ENCODE measurements at regions not wholly inside any gene's neighbourhood (a gene's known extent, or its start where the extent isn't known, plus 50 kb on each side); places are given as distances from the start of the nearest gene placed in this dataset.

- Histone ChIP-seq H3K4me1 (ENCODE audit: insufficient read depth, low read length, poor library complexity, severe bottlenecking) (no peaks in the 10 kb centered on the region), H3K9me3 (ENCODE audit: low read length) (no peaks in the 10 kb centered on the region), H3K4me2 (ENCODE audit: low read length) (no peak overlapping the region), H3K4me3 (ENCODE audit: low read depth, low read length, poor library complexity, severe bottlenecking) (no peak overlapping the region), H2AFZ (ENCODE audit: low read length) (no peak overlapping the region), H3K79me2 (ENCODE audit: insufficient read depth, low read depth, low read length) (no peaks in the 10 kb centered on the region), H4K20me1 (ENCODE audit: insufficient read depth, low read length) (no peaks in the 10 kb centered on the region), H3K9me2 (ENCODE audit: insufficient read depth, low read length) (no peaks in the 10 kb centered on the region), H3K27ac (ENCODE audit: low read depth, low read length, poor library complexity, severe bottlenecking) (no peak overlapping the region), H3K36me3 (ENCODE audit: insufficient read depth, low read length) (no peaks in the 10 kb centered on the region)
- intact Hi-C loops (cut with micrococcal nuclease; ENCODE audit: unreplicated experiment) = no loop called here
- no TSS peak for BruUV-seq (replicated peaks)
- DNase-seq (ENCODE audit: low spot score) = no peak
- POLR2A ChIA-PET = interaction anchor here (0.6 to 0.7 kb wide), 2 partner anchors 32 to 124 kb away, joined by 4 to 5 read pairs; no protein-coding TSS in a partner anchor
- CTCF ChIA-PET (ENCODE audit: unreplicated experiment) = no interaction called here
- TF ChIP-seq EZH2phosphoT487 (IDR thresholded peaks at IDR 0.05; ENCODE audit: borderline replicate concordance, low read depth, low read length) (no peak), CTCF (conservative IDR thresholded peaks at IDR 0.05; ENCODE audit: low read length) (no peak)
These were observed 218.0 kb downstream of the DUSP6 start for GRCh38 chr12:89134213-89134770.

- no peaks in the 10 kb centered on the region for H3K36me3 ChIP-seq (ENCODE audit: insufficient read depth, low read length)
- H3K79me2 ChIP-seq (ENCODE audit: insufficient read depth, low read depth, low read length) = no peaks in the 10 kb centered on the region
- H2AFZ ChIP-seq (ENCODE audit: low read length) = no peak overlapping the region
- DNase-seq (ENCODE audit: low spot score) = no peak
- ChIA-PET POLR2A (no interaction called here), CTCF (ENCODE audit: unreplicated experiment) (no interaction called here)
- no peaks in the 10 kb centered on the region for H3K9me2 ChIP-seq (ENCODE audit: insufficient read depth, low read length)
- H3K4me1 ChIP-seq (ENCODE audit: insufficient read depth, low read length, poor library complexity, severe bottlenecking) = no peaks in the 10 kb centered on the region
- H3K9me3 ChIP-seq (ENCODE audit: low read length) = no peaks in the 10 kb centered on the region
- no peaks in the 10 kb centered on the region for H4K20me1 ChIP-seq (ENCODE audit: insufficient read depth, low read length)
- TF ChIP-seq EZH2phosphoT487 (IDR thresholded peaks at IDR 0.05; ENCODE audit: borderline replicate concordance, low read depth, low read length) = no peak
- H3K4me3 ChIP-seq (ENCODE audit: low read depth, low read length, poor library complexity, severe bottlenecking) = no peak overlapping the region
- no TSS peak for BruUV-seq (replicated peaks)
- H3K4me2 ChIP-seq (ENCODE audit: low read length) = no peak overlapping the region
- intact Hi-C loops (cut with micrococcal nuclease; ENCODE audit: unreplicated experiment) = no loop called here
- no peak overlapping the region for H3K27ac ChIP-seq (ENCODE audit: low read depth, low read length, poor library complexity, severe bottlenecking)
These were observed 223.0 kb downstream of the DUSP6 start for GRCh38 chr12:89129167-89129870.

- intact Hi-C loops (cut with micrococcal nuclease; ENCODE audit: unreplicated experiment) = no loop called here
- POLR2A ChIA-PET = no interaction called here
- CTCF ChIA-PET (ENCODE audit: unreplicated experiment) = no interaction called here
These were observed 225.6 kb downstream of the DUSP6 start for GRCh38 chr12:89126712-89127111.

More at GRCh38 chr12:89126712-89127111, 225.6 kb downstream of the DUSP6 start:
- no peak overlapping the region for H3K27ac ChIP-seq (ENCODE audit: low read depth, low read length, poor library complexity, severe bottlenecking)
- H3K79me2 ChIP-seq (ENCODE audit: insufficient read depth, low read depth, low read length) = no peaks in the 10 kb centered on the region
- H4K20me1 ChIP-seq (ENCODE audit: insufficient read depth, low read length) = no peaks in the 10 kb centered on the region
- TF ChIP-seq CTCF (conservative IDR thresholded peaks at IDR 0.05; ENCODE audit: low read length) = no peak
- no peak for TF ChIP-seq EZH2phosphoT487 (IDR thresholded peaks at IDR 0.05; ENCODE audit: borderline replicate concordance, low read depth, low read length)
- H3K9me3 ChIP-seq (ENCODE audit: low read length) = no peaks in the 10 kb centered on the region
- no TSS peak for BruUV-seq (replicated peaks)
- no peaks in the 10 kb centered on the region for H3K4me1 ChIP-seq (ENCODE audit: insufficient read depth, low read length, poor library complexity, severe bottlenecking)
- H3K4me2 ChIP-seq (ENCODE audit: low read length) = no peak overlapping the region
- no peak for DNase-seq (ENCODE audit: low spot score)
- H2AFZ ChIP-seq (ENCODE audit: low read length) = no peak overlapping the region
- no peaks in the 10 kb centered on the region for H3K9me2 ChIP-seq (ENCODE audit: insufficient read depth, low read length)
- H3K36me3 ChIP-seq (ENCODE audit: insufficient read depth, low read length) = no peaks in the 10 kb centered on the region
- H3K4me3 ChIP-seq (ENCODE audit: low read depth, low read length, poor library complexity, severe bottlenecking) = no peak overlapping the region
